Psoas muscle (tissue), 7 donors: ENCODE measurements at regions not wholly inside any gene's neighbourhood (a gene's known extent, or its start where the extent isn't known, plus 50 kb on each side); places are given as distances from the start of the nearest gene placed in this dataset.

ENCODE experiments used
- ATAC-seq, 4 donors: fragments of 200-7000 bp; cut with Tn5 transposase; one replicate each; pipeline ENCODE4 v1.9.1; 2020; ENCODE audit warnings: moderate library complexity in 3 of 4, mild to moderate bottlenecking in 2 of 4
- DNase-seq, 2 donors: peaks; one replicate each; pipeline ENCODE4 v3.0.0-alpha.2; 2020
- H3K27ac ChIP-seq: fragments of 200-600 bp; one replicate; pipeline ENCODE4 v1.8.0; 2022
- H3K27me3 ChIP-seq, 3 donors: fragments of 200-600 bp in 1 of 3; one replicate each; pipeline versions ENCODE4 v1.6.1 to v1.8.0; 2013 to 2022; ENCODE audit warnings: low read length in 2 of 3, mild to moderate bottlenecking in 2 of 3, moderate library complexity in 1 of 3; ENCODE audit not compliant: insufficient read depth in 3 of 3
- H3K36me3 ChIP-seq, 2 donors: fragments of 200-600 bp in 1 of 2; one replicate each; pipeline versions ENCODE4 v1.6.1 to v1.8.0; 2013 to 2022; ENCODE audit warnings: low read depth in 1 of 2, mild to moderate bottlenecking in 1 of 2, moderate library complexity in 1 of 2; ENCODE audit not compliant: insufficient read depth in 1 of 2
- H3K4me1 ChIP-seq: fragments of 200-600 bp; one replicate; pipeline ENCODE4 v1.8.0; 2022
- H3K4me3 ChIP-seq: fragments of 200-600 bp; one replicate; pipeline ENCODE4 v1.8.0; 2022; ENCODE audit warnings: mild to moderate bottlenecking
- H3K9me3 ChIP-seq: fragments of 200-600 bp; one replicate; pipeline ENCODE4 v1.8.0; 2022
- WGBS, 3 donors: extraction: QIAGEN DNeasy Blood & Tissue Kit; methylation state at CpG; one replicate each; pipeline versions ENCODE4 v1.1.6 to v1.1.7; 2013; 5-methylcytosine and 5-hydroxymethylcytosine counted together
- intact Hi-C, 2 donors: fragments of 100-400 bp; cut with DNase I; formaldehyde crosslinking; loops; one replicate each; pipeline versions ENCODE4 v1.11.0 to v1.14.2; 2022
- TF ChIP-seq, protein P1 (sequence below): fragments of 200-600 bp; IDR thresholded peaks from one replicate; pipeline ENCODE4 v1.8.0; 2022; ENCODE audit warnings: antibody characterized with exemption
- donor health status: healthy with polysubstance abuse.
- donor health status: DM: no; HTN: no; CAD: no; lungs with moderate emphysema.
- donor health status: Bipolar disorder and iron deficiency.
- donor health status: healthy.
- donor health status: DM: yes; HTN: yes; CAD: no.
- donor health status: DM: no; HTN: no; CAD: no.
- donor health status: DM: yes; HTN: yes; CAD: no.

DNA sequence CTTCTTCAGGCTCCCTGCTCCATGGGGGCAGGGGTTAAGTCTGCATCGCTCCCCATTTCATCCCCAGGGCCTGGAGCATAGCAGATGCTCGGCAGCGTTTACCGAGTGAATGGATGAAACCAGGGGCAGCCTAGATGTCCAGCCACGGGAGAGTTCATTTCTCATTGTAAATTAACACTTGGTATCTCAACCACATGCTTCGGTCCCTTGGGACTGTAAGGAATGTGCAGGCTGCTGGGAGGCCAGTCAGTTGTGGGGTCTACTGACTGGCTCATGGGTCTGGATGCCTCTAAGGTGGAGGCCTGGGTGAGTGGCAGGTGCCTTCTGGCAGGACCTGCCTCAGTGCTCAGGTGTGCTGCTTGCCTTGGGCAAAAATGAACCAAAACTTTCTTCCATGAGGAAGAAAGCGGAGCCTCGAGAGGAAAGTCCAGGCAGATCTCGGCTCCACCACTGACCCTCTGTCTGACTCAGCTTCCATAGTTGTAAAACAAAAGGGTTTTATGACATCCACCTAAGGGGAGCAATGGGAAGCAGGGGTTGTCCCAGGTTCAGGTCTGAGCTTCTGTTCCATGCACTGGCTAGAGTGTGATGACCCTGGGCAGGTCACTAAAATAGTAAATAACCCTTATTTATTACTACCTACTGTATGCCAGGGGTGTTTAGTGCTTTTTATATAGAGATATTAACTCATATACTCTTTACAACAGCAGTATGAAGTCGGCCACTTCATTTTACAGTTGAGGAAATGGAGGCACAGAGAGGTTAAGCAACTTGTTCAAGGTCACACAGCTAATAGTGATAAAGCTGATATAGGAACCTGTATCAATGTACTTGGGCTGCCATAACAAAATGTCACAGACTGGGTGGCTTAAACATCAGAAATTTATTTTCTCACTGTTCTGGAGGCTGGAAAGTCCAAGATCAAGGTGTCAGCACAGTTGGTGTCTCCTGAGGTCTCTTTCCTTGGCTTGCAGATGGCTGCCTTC, 144.3 kb upstream of the STX18 start:
- intact Hi-C loops: no loop called here
- 53 to 55% (median 54%) methylated on average over 10 of the region's 10 CpGs for WGBS, 3 donors
- ATAC-seq: no peak
- Histone ChIP-seq H3K27me3 (no peaks in the 10 kb centered on the region), H3K27ac (no peak overlapping the region), H3K4me3 (no peak overlapping the region), H3K9me3 (no peaks in the 10 kb centered on the region), H3K4me1 (no peaks in the 10 kb centered on the region), H3K36me3 (no peaks in the 10 kb centered on the region)
- no peak for DNase-seq
- TF ChIP-seq, protein P1, sequence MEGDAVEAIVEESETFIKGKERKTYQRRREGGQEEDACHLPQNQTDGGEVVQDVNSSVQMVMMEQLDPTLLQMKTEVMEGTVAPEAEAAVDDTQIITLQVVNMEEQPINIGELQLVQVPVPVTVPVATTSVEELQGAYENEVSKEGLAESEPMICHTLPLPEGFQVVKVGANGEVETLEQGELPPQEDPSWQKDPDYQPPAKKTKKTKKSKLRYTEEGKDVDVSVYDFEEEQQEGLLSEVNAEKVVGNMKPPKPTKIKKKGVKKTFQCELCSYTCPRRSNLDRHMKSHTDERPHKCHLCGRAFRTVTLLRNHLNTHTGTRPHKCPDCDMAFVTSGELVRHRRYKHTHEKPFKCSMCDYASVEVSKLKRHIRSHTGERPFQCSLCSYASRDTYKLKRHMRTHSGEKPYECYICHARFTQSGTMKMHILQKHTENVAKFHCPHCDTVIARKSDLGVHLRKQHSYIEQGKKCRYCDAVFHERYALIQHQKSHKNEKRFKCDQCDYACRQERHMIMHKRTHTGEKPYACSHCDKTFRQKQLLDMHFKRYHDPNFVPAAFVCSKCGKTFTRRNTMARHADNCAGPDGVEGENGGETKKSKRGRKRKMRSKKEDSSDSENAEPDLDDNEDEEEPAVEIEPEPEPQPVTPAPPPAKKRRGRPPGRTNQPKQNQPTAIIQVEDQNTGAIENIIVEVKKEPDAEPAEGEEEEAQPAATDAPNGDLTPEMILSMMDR: no peak

DNA sequence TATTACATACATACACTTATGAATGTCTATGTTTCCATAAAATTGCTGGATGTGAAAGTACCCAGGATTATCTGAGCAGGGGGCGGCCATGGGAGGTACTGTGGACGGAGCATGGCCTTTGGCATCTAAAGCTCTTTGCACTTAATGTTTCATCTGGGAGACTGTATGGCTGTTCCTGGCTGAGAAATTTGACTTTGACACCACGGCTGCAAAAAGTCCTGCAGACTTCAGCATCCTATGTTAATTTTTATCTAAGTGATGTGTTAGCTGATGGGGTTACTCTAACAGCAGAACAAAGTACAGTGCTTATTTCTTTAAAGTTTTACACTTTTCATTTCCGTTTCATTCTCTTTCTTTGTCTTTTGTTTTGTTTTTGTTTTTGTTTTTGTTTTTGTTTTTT, 139.8 kb upstream of the STX18 start:
- Histone ChIP-seq H3K4me3 (no peak overlapping the region), H3K4me1 (no peaks in the 10 kb centered on the region), H3K27me3 (no peaks in the 10 kb centered on the region), H3K9me3 (no peaks in the 10 kb centered on the region), H3K27ac (no peak overlapping the region), H3K36me3 (no peaks in the 10 kb centered on the region)
- intact Hi-C loops: no loop called here
- 93 to 96% (median 95%) methylated on average over 4 of the region's 4 CpGs for WGBS, 3 donors
- ATAC-seq (no peak), DNase-seq (no peak)
- TF ChIP-seq, protein P1: no peak

DNA sequence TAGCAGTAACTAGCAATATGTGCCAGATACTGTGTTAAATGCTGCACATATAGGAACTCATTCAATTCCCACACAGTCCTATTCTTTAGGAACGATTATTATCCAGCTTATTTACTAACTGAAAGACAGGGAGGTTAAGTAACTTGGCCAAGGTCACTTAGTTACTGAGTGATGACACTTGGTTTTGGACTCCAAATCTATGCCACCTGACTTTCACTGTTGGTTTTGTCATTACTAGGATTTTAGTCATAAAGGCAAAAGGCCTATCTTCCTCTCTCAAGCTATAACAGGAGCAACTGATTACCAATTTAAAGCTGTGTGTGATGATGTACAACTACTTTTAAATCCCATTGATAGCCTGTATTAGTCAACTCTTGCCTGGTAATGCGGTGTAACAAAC, 138.9 kb upstream of the STX18 start:
- Histone ChIP-seq H3K36me3 (no peaks in the 10 kb centered on the region), H3K4me1 (no peaks in the 10 kb centered on the region), H3K4me3 (no peak overlapping the region), H3K27ac (no peak overlapping the region), H3K9me3 (no peaks in the 10 kb centered on the region), H3K27me3 (no peaks in the 10 kb centered on the region)
- intact Hi-C loops: no loop called here
- TF ChIP-seq, protein P1: no peak
- no peak for ATAC-seq
- 89 to 97% (median 90%) methylated on average over 2 of the region's 2 CpGs for WGBS, 3 donors
- no peak for DNase-seq

DNA sequence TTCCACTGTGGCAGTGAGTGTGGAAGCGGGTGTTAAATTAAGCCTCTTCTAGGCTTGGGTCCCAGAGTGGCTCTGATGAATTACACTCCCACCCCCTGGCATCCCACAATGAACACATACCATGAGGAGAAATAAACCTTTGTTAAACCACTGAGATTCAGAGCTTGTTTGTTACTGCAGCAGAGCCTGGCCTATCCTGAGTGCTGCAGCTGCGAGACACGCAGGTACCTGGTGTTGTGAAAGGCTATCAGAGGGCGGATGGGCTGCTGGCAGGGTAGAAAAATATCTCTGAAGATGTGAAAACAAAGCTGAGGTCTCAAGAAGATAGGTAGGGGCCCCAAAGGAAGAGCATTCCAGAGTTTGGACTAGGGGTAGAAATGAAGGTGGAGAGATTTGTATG, 138.4 kb upstream of the STX18 start:
- intact Hi-C loops: no loop called here
- H3K4me1 ChIP-seq: no peaks in the 10 kb centered on the region
- H3K27me3 ChIP-seq: no peaks in the 10 kb centered on the region
- H3K9me3 ChIP-seq: no peaks in the 10 kb centered on the region
- H3K4me3 ChIP-seq: no peak overlapping the region
- H3K36me3 ChIP-seq: no peaks in the 10 kb centered on the region
- H3K27ac ChIP-seq: no peak overlapping the region
- DNase-seq: no peak
- TF ChIP-seq, protein P1: no peak
- 98% methylated on average over 4 of the region's 4 CpGs for WGBS, 3 donors
- no peak for ATAC-seq
